GM23338 (cell line): ENCODE measurements at regions not wholly inside any gene's neighbourhood (a gene's known extent, or its start where the extent isn't known, plus 50 kb on each side); places are given as distances from the start of the nearest gene placed in this dataset.

Experiments
- CREB1 ChIP-seq: fragments of 250-450 bp; sonication (Bioruptor Pico); IDR thresholded peaks from 2 replicates; pipeline ENCODE4 v1.5.0; 2020; ENCODE audit warnings: low read depth, mild to moderate bottlenecking, moderate library complexity
- EZH2 ChIP-seq: fragments of 200-600 bp; sonication (generic); IDR thresholded peaks from one replicate; pipeline ENCODE4 v1.8.0; 2017; ENCODE audit warnings: antibody characterized with exemption, mild to moderate bottlenecking, low read depth; ENCODE audit not compliant: unreplicated experiment
- EZH2phosphoT487 ChIP-seq: fragments of 200-600 bp; sonication (generic); IDR thresholded peaks from one replicate; pipeline ENCODE4 v1.8.1; 2018; ENCODE audit warnings: antibody characterized with exemption; ENCODE audit not compliant: unreplicated experiment
- JUNB ChIP-seq: IDR thresholded peaks from one replicate; pipeline ENCODE4 v1.6.1; 2016; ENCODE audit warnings: antibody characterized with exemption; ENCODE audit not compliant: unreplicated experiment
- NANOG ChIP-seq: IDR thresholded peaks from 2 replicates; pipeline ENCODE4 v1.6.1; 2016; ENCODE audit warnings: antibody characterized with exemption, borderline replicate concordance
- POLR2AphosphoS5 ChIP-seq: IDR thresholded peaks from 2 replicates; pipeline ENCODE4 v1.6.1; 2016; ENCODE audit warnings: antibody characterized with exemption, low read depth
- REST ChIP-seq: IDR thresholded peaks from one replicate; pipeline ENCODE4 v1.6.1; 2018; ENCODE audit warnings: antibody characterized with exemption; ENCODE audit not compliant: unreplicated experiment
- ZNF114 ChIP-seq: fragments of 250-450 bp; sonication (Bioruptor Pico); IDR thresholded peaks from 2 replicates; pipeline ENCODE4 v1.5.0; 2020; ENCODE audit warnings: mild to moderate bottlenecking, moderate library complexity
- ZNF331 ChIP-seq: fragments of 250-450 bp; sonication (Bioruptor Pico); IDR thresholded peaks from 2 replicates; pipeline ENCODE4 v1.5.0; 2020; ENCODE audit warnings: low read depth, mild to moderate bottlenecking, moderate library complexity
- TF ChIP-seq, protein P1 (sequence below), 2 experiments: fragments of 200-600 bp in 1 of 2; sonication (generic) in 1 of 2; conservative IDR thresholded peaks; 2 replicates each; pipeline versions ENCODE4 v1.5.1 to v1.6.1; 2016 to 2017; ENCODE audit warnings: antibody characterized with exemption in 2 of 2, low read depth in 2 of 2, mild to moderate bottlenecking in 2 of 2, moderate library complexity in 1 of 2

DNA sequence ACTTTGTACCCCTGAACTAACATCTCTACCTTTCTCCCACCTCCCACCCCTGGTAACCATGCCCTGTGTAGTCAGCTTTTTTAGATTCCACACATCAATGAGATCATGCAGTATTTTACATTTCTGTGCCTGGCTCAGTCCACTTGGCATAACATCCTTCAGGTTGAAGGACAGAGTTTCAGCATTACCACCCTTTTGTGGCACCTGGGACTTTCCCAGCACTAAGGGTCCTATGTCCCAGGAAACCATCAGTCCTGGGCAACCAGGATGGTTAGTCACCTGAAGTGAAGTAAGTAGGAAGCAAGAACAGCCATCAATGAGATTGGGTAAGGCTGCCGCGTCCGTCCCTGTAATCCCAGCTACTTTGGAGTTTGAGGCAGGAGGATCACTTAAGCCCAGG, 370.6 kb downstream of the SIPA1L2 start:
- TF ChIP-seq, protein P1, sequence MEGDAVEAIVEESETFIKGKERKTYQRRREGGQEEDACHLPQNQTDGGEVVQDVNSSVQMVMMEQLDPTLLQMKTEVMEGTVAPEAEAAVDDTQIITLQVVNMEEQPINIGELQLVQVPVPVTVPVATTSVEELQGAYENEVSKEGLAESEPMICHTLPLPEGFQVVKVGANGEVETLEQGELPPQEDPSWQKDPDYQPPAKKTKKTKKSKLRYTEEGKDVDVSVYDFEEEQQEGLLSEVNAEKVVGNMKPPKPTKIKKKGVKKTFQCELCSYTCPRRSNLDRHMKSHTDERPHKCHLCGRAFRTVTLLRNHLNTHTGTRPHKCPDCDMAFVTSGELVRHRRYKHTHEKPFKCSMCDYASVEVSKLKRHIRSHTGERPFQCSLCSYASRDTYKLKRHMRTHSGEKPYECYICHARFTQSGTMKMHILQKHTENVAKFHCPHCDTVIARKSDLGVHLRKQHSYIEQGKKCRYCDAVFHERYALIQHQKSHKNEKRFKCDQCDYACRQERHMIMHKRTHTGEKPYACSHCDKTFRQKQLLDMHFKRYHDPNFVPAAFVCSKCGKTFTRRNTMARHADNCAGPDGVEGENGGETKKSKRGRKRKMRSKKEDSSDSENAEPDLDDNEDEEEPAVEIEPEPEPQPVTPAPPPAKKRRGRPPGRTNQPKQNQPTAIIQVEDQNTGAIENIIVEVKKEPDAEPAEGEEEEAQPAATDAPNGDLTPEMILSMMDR (conservative IDR thresholded peaks at IDR 0.05; ENCODE audit: low read depth in 2 of 2) = no peak
- no peak for TF ChIP-seq REST
- TF ChIP-seq EZH2phosphoT487 = no peak
- TF ChIP-seq CREB1 (CRISPR knock-in tag) = no peak
- TF ChIP-seq EZH2 = no peak
- no peak for TF ChIP-seq NANOG
- TF ChIP-seq ZNF114 = no peak
- no peak for TF ChIP-seq JUNB
- no peak for TF ChIP-seq POLR2AphosphoS5
- no peak for TF ChIP-seq ZNF331
